ENCODE measurements at regions not wholly inside any gene's neighbourhood (a gene's known extent, or its start where the extent isn't known, plus 50 kb on each side); places are given as distances from the start of the nearest gene placed in this dataset.

- peak overlapping the region; percentile 84 for H3K4me2 ChIP-seq (ENCODE audit: low read length)
Measured at GRCh38 chr1:234963180-234963903, 165.3 kb downstream of the TOMM20 start.

GRCh38 chr1:234962340-234962989 lies 166.2 kb downstream of the TOMM20 start:
- Histone ChIP-seq H3K4me1 (ENCODE audit: insufficient read depth, low read length, poor library complexity, severe bottlenecking) (peaks cover 83% of the 10 kb centered on the region), H2AFZ (ENCODE audit: low read length) (peak overlapping the region; percentile 75; the same call in 1 of the 2 replicates), H3K4me2 (ENCODE audit: low read length) (peak overlapping the region; percentile 84), H3K9me3 (ENCODE audit: low read length) (no peaks in the 10 kb centered on the region), H4K20me1 (ENCODE audit: insufficient read depth, low read length) (no peaks in the 10 kb centered on the region), H3K27ac (ENCODE audit: low read depth, low read length, poor library complexity, severe bottlenecking) (peak overlapping the region; percentile 97), H3K9me2 (ENCODE audit: insufficient read depth, low read length) (no peaks in the 10 kb centered on the region), H3K79me2 (ENCODE audit: insufficient read depth, low read depth, low read length) (no peaks in the 10 kb centered on the region), H3K36me3 (ENCODE audit: insufficient read depth, low read length) (no peaks in the 10 kb centered on the region), H3K4me3 (ENCODE audit: low read depth, low read length, poor library complexity, severe bottlenecking) (peak overlapping the region; percentile 56)
- POLR2A ChIA-PET, result interaction anchor here (0.6 to 6.2 kb wide), 20 partner anchors 11 to 444 kb away, joined by 3 to 120 read pairs (median 4); partner anchors contain the start of gene IRF2BP2
- CTCF ChIA-PET (ENCODE audit: unreplicated experiment), result interaction anchor here (0.9 to 2.4 kb wide), 3 partner anchors 12 to 17 kb away, joined by 4 to 8 read pairs (median 4); no protein-coding TSS in a partner anchor
- BruUV-seq (replicated peaks), result no TSS peak
- peak; percentile 73 for DNase-seq (ENCODE audit: low spot score)
- TF ChIP-seq EZH2phosphoT487 (IDR thresholded peaks at IDR 0.05; ENCODE audit: borderline replicate concordance, low read depth, low read length), result no peak
- no peak for TF ChIP-seq CTCF (conservative IDR thresholded peaks at IDR 0.05; ENCODE audit: low read length)
- intact Hi-C loops (cut with micrococcal nuclease; ENCODE audit: unreplicated experiment), result loop anchor here (2.0 to 5.0 kb wide), 5 partner anchors 116 to 475 kb away; no protein-coding TSS in a partner anchor

More at GRCh38 chr1:234963180-234963903, 165.3 kb downstream of the TOMM20 start:
- H3K36me3 ChIP-seq (ENCODE audit: insufficient read depth, low read length), result no peaks in the 10 kb centered on the region
- H3K79me2 ChIP-seq (ENCODE audit: insufficient read depth, low read depth, low read length), result no peaks in the 10 kb centered on the region
- H3K9me2 ChIP-seq (ENCODE audit: insufficient read depth, low read length), result no peaks in the 10 kb centered on the region
- H3K4me3 ChIP-seq (ENCODE audit: low read depth, low read length, poor library complexity, severe bottlenecking), result peak overlapping the region; percentile 56
- peak overlapping the region; percentile 97 for H3K27ac ChIP-seq (ENCODE audit: low read depth, low read length, poor library complexity, severe bottlenecking)
- ChIA-PET POLR2A (interaction anchor here (0.7 to 6.2 kb wide), 20 partner anchors 8 to 445 kb away, joined by 3 to 120 read pairs (median 4); partner anchors contain the start of gene IRF2BP2), CTCF (ENCODE audit: unreplicated experiment) (interaction anchor here (0.9 to 2.4 kb wide), 2 partner anchors 11 to 16 kb away, joined by 4 to 8 read pairs; no protein-coding TSS in a partner anchor)
- TF ChIP-seq CTCF (conservative IDR thresholded peaks at IDR 0.05; ENCODE audit: low read length), result no peak
- TF ChIP-seq EZH2phosphoT487 (IDR thresholded peaks at IDR 0.05; ENCODE audit: borderline replicate concordance, low read depth, low read length), result no peak
- DNase-seq (ENCODE audit: low spot score), result peak; percentile 97
- no peaks in the 10 kb centered on the region for H4K20me1 ChIP-seq (ENCODE audit: insufficient read depth, low read length)
- peaks cover 74% of the 10 kb centered on the region for H3K4me1 ChIP-seq (ENCODE audit: insufficient read depth, low read length, poor library complexity, severe bottlenecking)
- BruUV-seq (replicated peaks), result TSS peak; percentile 97
- no peaks in the 10 kb centered on the region for H3K9me3 ChIP-seq (ENCODE audit: low read length)
- H2AFZ ChIP-seq (ENCODE audit: low read length), result peak overlapping the region; percentile 11; the same call in 1 of the 2 replicates
- intact Hi-C loops (cut with micrococcal nuclease; ENCODE audit: unreplicated experiment), result loop anchor here (1.0 to 5.0 kb wide), 10 partner anchors 15 to 476 kb away; partner anchors contain the start of gene IRF2BP2

Data from OCI-LY7 (cell line).